ENCODE measurements at regions not wholly inside any gene's neighbourhood (a gene's known extent, or its start where the extent isn't known, plus 50 kb on each side); places are given as distances from the start of the nearest gene placed in this dataset.

DNA sequence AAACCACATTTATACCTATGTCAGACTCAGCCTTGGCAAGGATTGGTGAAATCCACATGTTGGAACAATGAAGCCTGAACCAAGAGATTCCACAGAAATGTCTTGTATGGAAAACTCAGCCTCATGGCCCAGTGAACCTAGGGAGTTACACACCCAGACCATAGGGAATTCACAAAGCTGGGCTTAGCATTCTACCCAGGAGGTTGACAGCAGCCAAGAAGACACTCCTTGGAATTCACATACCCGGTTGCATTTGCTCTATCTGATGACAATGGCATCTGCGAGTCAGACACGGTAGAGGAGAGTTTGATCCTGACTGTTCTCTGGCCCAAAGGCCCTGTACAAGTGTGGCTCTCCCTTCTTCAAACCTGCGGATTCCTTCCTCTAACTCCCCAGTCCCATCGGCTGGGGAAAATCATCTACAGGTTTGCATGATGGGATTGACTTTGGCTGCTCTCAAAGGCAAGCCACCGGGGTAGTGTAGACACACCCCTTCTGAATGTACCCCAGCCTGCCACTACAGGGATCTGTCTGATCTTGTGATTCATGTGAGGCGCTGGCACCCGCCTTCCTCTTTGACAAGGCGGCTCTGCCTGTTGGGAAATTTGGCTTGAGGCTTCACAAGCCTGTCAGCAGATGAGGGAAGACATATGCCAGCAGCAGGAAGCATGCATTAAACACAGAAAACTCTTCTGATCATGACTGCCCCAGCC lies 297.3 kb upstream of the KAZN start:
- TF ChIP-seq POLR2A (IDR thresholded peaks at IDR 0.05; ENCODE audit: low read depth) (no peak), CTCF (IDR thresholded peaks at IDR 0.05) (no peak)
